ENCODE measurements at regions not wholly inside any gene's neighbourhood (a gene's known extent, or its start where the extent isn't known, plus 50 kb on each side); places are given as distances from the start of the nearest gene placed in this dataset.

DNA sequence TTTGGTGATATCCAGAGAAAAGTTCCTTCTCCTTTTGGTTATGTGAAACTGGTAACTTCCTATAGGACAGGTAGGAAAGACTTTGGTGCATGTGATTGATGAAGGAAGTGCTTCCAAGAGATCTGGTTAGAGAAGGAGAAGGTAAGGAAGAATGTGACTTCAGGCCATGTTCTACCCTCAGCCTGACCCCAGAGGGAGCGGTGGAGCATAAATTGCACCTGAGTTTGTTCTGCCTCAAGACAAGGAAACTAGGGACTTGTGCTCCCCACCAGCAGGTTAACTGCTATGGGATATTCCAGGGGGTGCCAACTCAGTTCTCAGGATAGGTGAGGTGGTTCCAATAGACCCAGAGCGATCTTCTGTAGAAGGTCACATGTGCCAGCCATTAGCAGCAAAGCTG, 299.3 kb upstream of the XYLT1 start:
- no peak overlapping the region for H2BK120ac ChIP-seq (ENCODE audit: low read depth, low read length)
- H3K27ac ChIP-seq (replicated peaks; ENCODE audit: low read length) = no peak overlapping the region
- no peaks in the 10 kb centered on the region for H3K36me3 ChIP-seq (replicated peaks in 1 of 2; ENCODE audit: control insufficient read depth in 2 of 2, insufficient read depth in 2 of 2, low read length in 2 of 2)
- no peak overlapping the region for H3K18ac ChIP-seq (ENCODE audit: low read length)
- no peak overlapping the region for H3K4me3 ChIP-seq (ENCODE audit: low read length in 2 of 2)
- no peak overlapping the region for H2BK12ac ChIP-seq (ENCODE audit: low read length)
- no peak overlapping the region for H3K4ac ChIP-seq (ENCODE audit: low read length)
- H2BK5ac ChIP-seq (ENCODE audit: low read length) = no peak overlapping the region
- no peak overlapping the region for H2AFZ ChIP-seq (ENCODE audit: low read length)
- no peak overlapping the region for H3K4me2 ChIP-seq (ENCODE audit: insufficient read depth, low read length, poor library complexity, severe bottlenecking)
- no peak overlapping the region for H3K14ac ChIP-seq (ENCODE audit: low read length)
- H3K9me3 ChIP-seq (replicated peaks in 1 of 2; ENCODE audit: control insufficient read depth in 2 of 2, insufficient read depth in 1 of 2, low read depth in 1 of 2, low read length in 2 of 2) = no peaks in the 10 kb centered on the region
- no peaks in the 10 kb centered on the region for H3K27me3 ChIP-seq (ENCODE audit: control insufficient read depth in 3 of 3, insufficient read depth in 3 of 3, low read depth in 1 of 3, low read length in 3 of 3)
- peaks cover 0 to 4% of the 10 kb centered on the region in 2 donors for H3K4me1 ChIP-seq (ENCODE audit: control insufficient read depth in 2 of 2, insufficient read depth in 1 of 2, low read depth in 1 of 2, low read length in 2 of 2)
- DNase-seq (ENCODE audit: low spot score) = no peak
- no peak overlapping the region for H3K9ac ChIP-seq (ENCODE audit: low read depth, low read length, poor library complexity)
- no peak overlapping the region for H3K23ac ChIP-seq (ENCODE audit: low read depth, low read length, poor library complexity)
- H4K8ac ChIP-seq (ENCODE audit: low read depth, low read length) = no peak overlapping the region
- WGBS, 2 donors (ENCODE audit: extremely low coverage in 2 of 2, insufficient read length in 2 of 2, insufficient replicate concordance in 1 of 2) = no CpG with 5 or more reads among the region's 2 CpGs
- H3K79me1 ChIP-seq (ENCODE audit: low read depth, low read length) = no peaks in the 10 kb centered on the region
- no peak overlapping the region for H2AK5ac ChIP-seq (ENCODE audit: low read depth, low read length)
- H2BK15ac ChIP-seq (ENCODE audit: low read length) = no peak overlapping the region
- no peak overlapping the region for H4K91ac ChIP-seq (ENCODE audit: low read depth, low read length, poor library complexity)

DNA sequence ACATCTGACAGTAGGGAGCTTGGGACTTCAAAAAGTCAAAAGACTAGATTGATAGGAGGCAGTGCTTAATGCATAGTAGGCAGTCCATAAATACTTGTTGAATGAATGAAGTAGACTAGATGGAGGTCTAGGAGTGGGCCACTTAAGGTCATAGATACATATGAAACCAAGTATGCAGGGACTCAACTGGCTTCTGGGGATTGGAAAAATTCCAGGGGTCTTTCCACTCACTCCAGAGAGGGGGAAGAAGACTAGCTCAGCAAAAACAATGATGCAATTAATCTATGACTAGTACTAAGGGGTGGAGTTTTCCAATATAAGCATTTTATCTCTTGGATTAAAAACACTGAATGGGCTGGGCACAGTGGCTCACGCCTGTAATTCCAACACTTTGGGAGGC, 298.3 kb upstream of the XYLT1 start:
- no peak for DNase-seq (ENCODE audit: low spot score)
- Histone ChIP-seq H2AFZ (ENCODE audit: low read length) (no peak overlapping the region), H3K4ac (ENCODE audit: low read length) (no peak overlapping the region), H2BK15ac (ENCODE audit: low read length) (no peak overlapping the region), H3K18ac (ENCODE audit: low read length) (no peak overlapping the region), H3K23ac (ENCODE audit: low read depth, low read length, poor library complexity) (no peak overlapping the region), H2BK120ac (ENCODE audit: low read depth, low read length) (no peak overlapping the region), H4K8ac (ENCODE audit: low read depth, low read length) (no peak overlapping the region), H3K4me1 (ENCODE audit: control insufficient read depth in 2 of 2, insufficient read depth in 1 of 2, low read depth in 1 of 2, low read length in 2 of 2) (peaks cover 0 to 2% of the 10 kb centered on the region in 2 donors), H3K9ac (ENCODE audit: low read depth, low read length, poor library complexity) (no peak overlapping the region), H2AK5ac (ENCODE audit: low read depth, low read length) (no peak overlapping the region), H3K27me3 (ENCODE audit: control insufficient read depth in 3 of 3, insufficient read depth in 3 of 3, low read depth in 1 of 3, low read length in 3 of 3) (no peaks in the 10 kb centered on the region), H4K91ac (ENCODE audit: low read depth, low read length, poor library complexity) (no peak overlapping the region), H3K27ac (replicated peaks; ENCODE audit: low read length) (no peak overlapping the region), H2BK5ac (ENCODE audit: low read length) (no peak overlapping the region), H3K9me3 (replicated peaks in 1 of 2; ENCODE audit: control insufficient read depth in 2 of 2, insufficient read depth in 1 of 2, low read depth in 1 of 2, low read length in 2 of 2) (no peaks in the 10 kb centered on the region), H2BK12ac (ENCODE audit: low read length) (no peak overlapping the region), H3K4me3 (ENCODE audit: low read length in 2 of 2) (no peak overlapping the region), H3K14ac (ENCODE audit: low read length) (no peak overlapping the region), H3K4me2 (ENCODE audit: insufficient read depth, low read length, poor library complexity, severe bottlenecking) (no peak overlapping the region), H3K79me1 (ENCODE audit: low read depth, low read length) (no peaks in the 10 kb centered on the region), H3K36me3 (replicated peaks in 1 of 2; ENCODE audit: control insufficient read depth in 2 of 2, insufficient read depth in 2 of 2, low read length in 2 of 2) (no peaks in the 10 kb centered on the region)
- WGBS, 2 donors (ENCODE audit: extremely low coverage in 2 of 2, insufficient read length in 2 of 2, insufficient replicate concordance in 1 of 2) = no CpG with 5 or more reads among the region's 1 CpG

DNA sequence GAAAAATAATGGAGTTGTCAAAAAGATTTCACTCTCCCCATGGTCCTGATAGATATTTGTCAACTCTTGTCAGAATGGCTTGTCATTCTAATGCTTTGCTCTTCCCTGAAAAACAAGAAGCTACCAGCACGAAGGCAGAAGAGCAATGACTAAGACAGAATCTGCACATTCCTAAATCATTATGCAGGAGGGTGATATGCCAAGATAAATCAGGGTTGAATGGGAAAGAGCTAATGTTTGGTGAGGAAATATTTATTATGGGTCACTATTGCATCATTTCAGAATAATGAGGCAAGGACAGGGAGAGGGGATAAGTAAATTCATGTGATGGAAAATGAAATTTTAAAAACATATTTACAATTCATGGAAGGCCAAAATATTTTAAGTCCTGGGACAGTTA, 297.5 kb upstream of the XYLT1 start:
- H2AFZ ChIP-seq (ENCODE audit: low read length) = no peak overlapping the region
- no peak overlapping the region for H3K4me2 ChIP-seq (ENCODE audit: insufficient read depth, low read length, poor library complexity, severe bottlenecking)
- no peak overlapping the region for H3K18ac ChIP-seq (ENCODE audit: low read length)
- H3K27ac ChIP-seq (replicated peaks; ENCODE audit: low read length) = no peak overlapping the region
- H3K27me3 ChIP-seq (ENCODE audit: control insufficient read depth in 3 of 3, insufficient read depth in 3 of 3, low read depth in 1 of 3, low read length in 3 of 3) = no peaks in the 10 kb centered on the region
- no peaks in the 10 kb centered on the region for H3K9me3 ChIP-seq (replicated peaks in 1 of 2; ENCODE audit: control insufficient read depth in 2 of 2, insufficient read depth in 1 of 2, low read depth in 1 of 2, low read length in 2 of 2)
- no CpG with 5 or more reads among the region's 1 CpG for WGBS, 2 donors (ENCODE audit: extremely low coverage in 2 of 2, insufficient read length in 2 of 2, insufficient replicate concordance in 1 of 2)
- no peaks in the 10 kb centered on the region for H3K36me3 ChIP-seq (replicated peaks in 1 of 2; ENCODE audit: control insufficient read depth in 2 of 2, insufficient read depth in 2 of 2, low read length in 2 of 2)
- H2AK5ac ChIP-seq (ENCODE audit: low read depth, low read length) = no peak overlapping the region
- no peak overlapping the region for H2BK12ac ChIP-seq (ENCODE audit: low read length)
- no peak overlapping the region for H4K8ac ChIP-seq (ENCODE audit: low read depth, low read length)
- H2BK120ac ChIP-seq (ENCODE audit: low read depth, low read length) = no peak overlapping the region
- no peak overlapping the region for H3K14ac ChIP-seq (ENCODE audit: low read length)
- no peak overlapping the region for H3K4me3 ChIP-seq (ENCODE audit: low read length in 2 of 2)
- H2BK15ac ChIP-seq (ENCODE audit: low read length) = no peak overlapping the region
- H3K79me1 ChIP-seq (ENCODE audit: low read depth, low read length) = no peaks in the 10 kb centered on the region
- H3K4me1 ChIP-seq (ENCODE audit: control insufficient read depth in 2 of 2, insufficient read depth in 1 of 2, low read depth in 1 of 2, low read length in 2 of 2) = no peaks in the 10 kb centered on the region
- H3K9ac ChIP-seq (ENCODE audit: low read depth, low read length, poor library complexity) = no peak overlapping the region
- no peak overlapping the region for H2BK5ac ChIP-seq (ENCODE audit: low read length)
- no peak overlapping the region for H3K23ac ChIP-seq (ENCODE audit: low read depth, low read length, poor library complexity)
- H4K91ac ChIP-seq (ENCODE audit: low read depth, low read length, poor library complexity) = no peak overlapping the region
- no peak overlapping the region for H3K4ac ChIP-seq (ENCODE audit: low read length)
- no peak for DNase-seq (ENCODE audit: low spot score)

DNA sequence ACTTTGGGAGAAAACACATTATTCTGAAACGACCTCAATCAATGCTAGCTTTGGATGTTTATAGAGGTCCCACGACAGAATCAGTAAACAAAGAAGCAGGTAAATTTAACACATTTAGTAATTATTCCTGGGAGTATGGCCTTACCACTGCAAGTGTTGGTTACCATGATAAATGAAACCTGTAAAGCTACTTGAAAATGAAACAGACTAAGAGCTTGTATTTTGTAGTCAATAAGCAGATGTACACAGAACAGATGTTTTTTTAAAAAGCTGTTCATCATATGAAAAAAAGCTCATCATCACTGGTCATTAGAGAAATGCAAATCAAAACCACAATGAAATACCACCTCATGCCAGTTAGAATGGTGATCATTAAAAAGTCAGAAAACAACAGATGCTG, 295.3 kb upstream of the XYLT1 start:
- Histone ChIP-seq H3K27ac (replicated peaks; ENCODE audit: low read length) (no peak overlapping the region), H3K36me3 (replicated peaks in 1 of 2; ENCODE audit: control insufficient read depth in 2 of 2, insufficient read depth in 2 of 2, low read length in 2 of 2) (no peaks in the 10 kb centered on the region), H3K18ac (ENCODE audit: low read length) (no peak overlapping the region), H3K23ac (ENCODE audit: low read depth, low read length, poor library complexity) (no peak overlapping the region), H2AK5ac (ENCODE audit: low read depth, low read length) (no peak overlapping the region), H3K4me2 (ENCODE audit: insufficient read depth, low read length, poor library complexity, severe bottlenecking) (no peak overlapping the region), H2BK120ac (ENCODE audit: low read depth, low read length) (no peak overlapping the region), H3K4me3 (ENCODE audit: low read length in 2 of 2) (no peak overlapping the region), H3K14ac (ENCODE audit: low read length) (no peak overlapping the region), H3K9me3 (replicated peaks in 1 of 2; ENCODE audit: control insufficient read depth in 2 of 2, insufficient read depth in 1 of 2, low read depth in 1 of 2, low read length in 2 of 2) (no peaks in the 10 kb centered on the region), H4K91ac (ENCODE audit: low read depth, low read length, poor library complexity) (no peak overlapping the region), H3K4ac (ENCODE audit: low read length) (no peak overlapping the region), H4K8ac (ENCODE audit: low read depth, low read length) (no peak overlapping the region), H2BK5ac (ENCODE audit: low read length) (no peak overlapping the region), H3K4me1 (ENCODE audit: control insufficient read depth in 2 of 2, insufficient read depth in 1 of 2, low read depth in 1 of 2, low read length in 2 of 2) (no peaks in the 10 kb centered on the region), H2AFZ (ENCODE audit: low read length) (no peak overlapping the region), H3K9ac (ENCODE audit: low read depth, low read length, poor library complexity) (no peak overlapping the region), H3K27me3 (ENCODE audit: control insufficient read depth in 3 of 3, insufficient read depth in 3 of 3, low read depth in 1 of 3, low read length in 3 of 3) (peaks cover 0 to 2% (median 0%) of the 10 kb centered on the region in 3 experiments), H3K79me1 (ENCODE audit: low read depth, low read length) (no peaks in the 10 kb centered on the region), H2BK12ac (ENCODE audit: low read length) (no peak overlapping the region), H2BK15ac (ENCODE audit: low read length) (no peak overlapping the region)
- WGBS, 2 donors (ENCODE audit: extremely low coverage in 2 of 2, insufficient read length in 2 of 2, insufficient replicate concordance in 1 of 2) = no CpG with 5 or more reads among the region's 2 CpGs
- DNase-seq (ENCODE audit: low spot score) = no peak

Data from neuronal stem cell (in vitro differentiated cells).